Heart left ventricle (tissue), 13 donors: ENCODE measurements at regions not wholly inside any gene's neighbourhood (a gene's known extent, or its start where the extent isn't known, plus 50 kb on each side); places are given as distances from the start of the nearest gene placed in this dataset.

Experiments
- POLR2A ChIP-seq, 2 donors: fragments of 450-650 bp; IDR thresholded peaks; one replicate each; pipeline ENCODE4 v1.6.1; 2017; ENCODE audit warnings: antibody characterized with exemption in 2 of 2, mild to moderate bottlenecking in 2 of 2, moderate library complexity in 2 of 2
- TF ChIP-seq, protein P1 (sequence below), 12 donors: fragments of 200-600 bp; sonication (generic) in 4 of 12; IDR thresholded peaks; one replicate each; pipeline versions ENCODE4 v1.5.0 to v1.8.0; 2018 to 2022; ENCODE audit warnings: antibody characterized with exemption in 12 of 12, mild to moderate bottlenecking in 5 of 12
- donor health status: ischemic (EF 13 %, LVEDD 7.1; RV severe dilation, severe dysfunction).
- donor health status: DM: no; HTN: yes; CAD: no.
- donor health status: DM: no; HTN: no; CAD: no.
- donor health status: ischemic (EF 25% LVEDD 6.9; RV normal size, moderate dysfunction).
- donor health status: ischemic (EF 25% LVEDD 5.7; RV mildly dilated, moderate dysfunction).
- donor health status: ischemic (EF 35%, LVEDD 5.7; RV mildly dilated, moderate dysfunction).
- donor health status: nonischemic (EF 11% LVEDD 7.7; RV severe dilation, severe dysfunction).
- donor health status: DM: yes; HTN: yes; CAD: no.
- donor health status: PGD.
- donor health status: ischemic (EF 29% LVEDD 5.4; RV normal size, mild dysfunction).
- donor health status: nonischemic (EF 23%, LVEDD 6.1; RV moderate dilation, normal function).

- TF ChIP-seq, protein P1, sequence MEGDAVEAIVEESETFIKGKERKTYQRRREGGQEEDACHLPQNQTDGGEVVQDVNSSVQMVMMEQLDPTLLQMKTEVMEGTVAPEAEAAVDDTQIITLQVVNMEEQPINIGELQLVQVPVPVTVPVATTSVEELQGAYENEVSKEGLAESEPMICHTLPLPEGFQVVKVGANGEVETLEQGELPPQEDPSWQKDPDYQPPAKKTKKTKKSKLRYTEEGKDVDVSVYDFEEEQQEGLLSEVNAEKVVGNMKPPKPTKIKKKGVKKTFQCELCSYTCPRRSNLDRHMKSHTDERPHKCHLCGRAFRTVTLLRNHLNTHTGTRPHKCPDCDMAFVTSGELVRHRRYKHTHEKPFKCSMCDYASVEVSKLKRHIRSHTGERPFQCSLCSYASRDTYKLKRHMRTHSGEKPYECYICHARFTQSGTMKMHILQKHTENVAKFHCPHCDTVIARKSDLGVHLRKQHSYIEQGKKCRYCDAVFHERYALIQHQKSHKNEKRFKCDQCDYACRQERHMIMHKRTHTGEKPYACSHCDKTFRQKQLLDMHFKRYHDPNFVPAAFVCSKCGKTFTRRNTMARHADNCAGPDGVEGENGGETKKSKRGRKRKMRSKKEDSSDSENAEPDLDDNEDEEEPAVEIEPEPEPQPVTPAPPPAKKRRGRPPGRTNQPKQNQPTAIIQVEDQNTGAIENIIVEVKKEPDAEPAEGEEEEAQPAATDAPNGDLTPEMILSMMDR (IDR thresholded peaks at IDR 0.05): no peak
- no peak for TF ChIP-seq POLR2A (IDR thresholded peaks at IDR 0.05)
Measured at GRCh38 chr12:132398386-132398991, 69.1 kb upstream of the GALNT9 start.
